Peyer's patch (tissue), 4 donors: ENCODE measurements at regions not wholly inside any gene's neighbourhood (a gene's known extent, or its start where the extent isn't known, plus 50 kb on each side); places are given as distances from the start of the nearest gene placed in this dataset.

Experiments
- POLR2A ChIP-seq, 2 donors: fragments of 450-650 bp; IDR thresholded peaks; one replicate each; pipeline ENCODE4 v1.5.1; 2017; ENCODE audit warnings: antibody characterized with exemption in 2 of 2, mild to moderate bottlenecking in 2 of 2, moderate library complexity in 2 of 2
- TF ChIP-seq, protein P1 (sequence below), 6 experiments: fragments of 450-650 bp in 4 of 6; fragments of 200-600 bp in 2 of 6; sonication (generic) in 1 of 6; IDR thresholded peaks; one replicate each; pipeline ENCODE4 v1.5.1; 2017 to 2019; ENCODE audit warnings: antibody characterized with exemption in 6 of 6, mild to moderate bottlenecking in 3 of 6, moderate library complexity in 1 of 6

DNA sequence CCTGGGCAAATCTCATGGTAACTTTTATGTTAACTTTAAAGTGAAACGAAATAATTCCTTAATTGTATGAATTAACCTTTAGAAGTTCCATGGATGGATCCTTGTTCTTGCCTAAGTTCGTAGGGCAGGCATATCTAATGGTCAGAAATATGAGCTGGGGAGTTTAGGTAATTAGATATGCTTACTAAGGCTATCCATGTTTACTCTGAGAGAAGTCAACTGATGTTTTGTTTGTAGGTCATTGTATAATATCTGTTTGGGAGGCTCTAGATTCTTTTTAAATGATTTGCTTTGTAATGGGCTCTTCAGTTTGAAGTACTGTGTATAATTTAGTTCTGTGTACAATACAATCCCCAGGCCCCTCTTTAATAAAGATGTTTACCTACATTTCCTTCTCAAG, 117.0 kb downstream of the DCK start:
- TF ChIP-seq, protein P1, sequence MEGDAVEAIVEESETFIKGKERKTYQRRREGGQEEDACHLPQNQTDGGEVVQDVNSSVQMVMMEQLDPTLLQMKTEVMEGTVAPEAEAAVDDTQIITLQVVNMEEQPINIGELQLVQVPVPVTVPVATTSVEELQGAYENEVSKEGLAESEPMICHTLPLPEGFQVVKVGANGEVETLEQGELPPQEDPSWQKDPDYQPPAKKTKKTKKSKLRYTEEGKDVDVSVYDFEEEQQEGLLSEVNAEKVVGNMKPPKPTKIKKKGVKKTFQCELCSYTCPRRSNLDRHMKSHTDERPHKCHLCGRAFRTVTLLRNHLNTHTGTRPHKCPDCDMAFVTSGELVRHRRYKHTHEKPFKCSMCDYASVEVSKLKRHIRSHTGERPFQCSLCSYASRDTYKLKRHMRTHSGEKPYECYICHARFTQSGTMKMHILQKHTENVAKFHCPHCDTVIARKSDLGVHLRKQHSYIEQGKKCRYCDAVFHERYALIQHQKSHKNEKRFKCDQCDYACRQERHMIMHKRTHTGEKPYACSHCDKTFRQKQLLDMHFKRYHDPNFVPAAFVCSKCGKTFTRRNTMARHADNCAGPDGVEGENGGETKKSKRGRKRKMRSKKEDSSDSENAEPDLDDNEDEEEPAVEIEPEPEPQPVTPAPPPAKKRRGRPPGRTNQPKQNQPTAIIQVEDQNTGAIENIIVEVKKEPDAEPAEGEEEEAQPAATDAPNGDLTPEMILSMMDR (IDR thresholded peaks at IDR 0.05): no peak
- TF ChIP-seq POLR2A (IDR thresholded peaks at IDR 0.05): no peak
